SJSA1 (cell line): ENCODE measurements at regions not wholly inside any gene's neighbourhood (a gene's known extent, or its start where the extent isn't known, plus 50 kb on each side); places are given as distances from the start of the nearest gene placed in this dataset.

Experiments
- DNase-seq, 2 experiments: peaks; one replicate each; pipeline ENCODE4 v3.0.0-alpha.2; 2015 to 2020; ENCODE audit warnings: low spot score in 2 of 2, low read depth in 1 of 2
- H3K27ac ChIP-seq: fragments of 250-450 bp; sonication (Bioruptor Pico); 2 replicates; pipeline ENCODE4 v1.5.1; 2020; ENCODE audit warnings: mild to moderate bottlenecking, moderate library complexity
- H3K27me3 ChIP-seq: fragments of 250-450 bp; sonication (Bioruptor Pico); replicated peaks from 2 replicates; pipeline ENCODE4 v1.5.1; 2020; ENCODE audit warnings: mild to moderate bottlenecking, moderate library complexity
- H3K36me3 ChIP-seq: fragments of 250-450 bp; sonication (Bioruptor Pico); 2 replicates; pipeline ENCODE4 v1.5.1; 2020; ENCODE audit warnings: mild to moderate bottlenecking
- H3K4me1 ChIP-seq: fragments of 250-450 bp; sonication (Bioruptor Pico); replicated peaks from 2 replicates; pipeline ENCODE4 v1.6.1; 2021; ENCODE audit warnings: mild to moderate bottlenecking
- H3K4me3 ChIP-seq: fragments of 250-450 bp; sonication (Bioruptor Pico); 2 replicates; pipeline ENCODE4 v1.5.1; 2020; ENCODE audit warnings: mild to moderate bottlenecking
- H3K9me3 ChIP-seq: fragments of 250-450 bp; sonication (Bioruptor Pico); replicated peaks from 2 replicates; pipeline ENCODE4 v1.5.1; 2020; ENCODE audit warnings: mild to moderate bottlenecking

- H3K4me1 ChIP-seq, result no peaks in the 10 kb centered on the region
- H3K27me3 ChIP-seq, result no peaks in the 10 kb centered on the region
- H3K9me3 ChIP-seq, result no peaks in the 10 kb centered on the region
- H3K27ac ChIP-seq, result no peak overlapping the region
- no peak for DNase-seq
- no peak overlapping the region for H3K4me3 ChIP-seq
- H3K36me3 ChIP-seq, result no peaks in the 10 kb centered on the region
These were observed 193.7 kb downstream of the SPATA18 start for GRCh38 chr4:52244848-52245247.

DNA sequence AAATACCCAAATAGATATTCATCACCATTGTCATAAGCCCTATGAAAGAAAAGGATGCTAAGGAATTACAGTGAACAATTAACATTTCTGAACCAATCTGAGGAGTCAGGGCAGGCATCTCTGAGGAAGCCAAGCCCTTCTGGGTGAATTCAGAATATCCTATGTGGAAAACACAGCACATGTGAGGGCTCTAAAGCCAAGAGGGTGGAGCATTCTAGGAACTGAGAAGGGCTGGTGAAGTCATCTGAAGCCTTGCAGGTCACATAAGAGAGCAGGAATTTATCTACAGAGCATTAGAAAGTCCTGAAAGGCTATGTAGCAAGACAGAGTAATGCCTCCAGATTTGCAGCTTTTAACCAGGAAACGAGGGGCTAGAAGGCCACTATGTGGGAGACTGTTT is 195.7 kb downstream of the SPATA18 start:
- Histone ChIP-seq H3K36me3 (no peaks in the 10 kb centered on the region), H3K27me3 (no peaks in the 10 kb centered on the region), H3K4me3 (no peak overlapping the region), H3K4me1 (no peaks in the 10 kb centered on the region), H3K9me3 (no peaks in the 10 kb centered on the region), H3K27ac (no peak overlapping the region)
- no peak for DNase-seq

DNA sequence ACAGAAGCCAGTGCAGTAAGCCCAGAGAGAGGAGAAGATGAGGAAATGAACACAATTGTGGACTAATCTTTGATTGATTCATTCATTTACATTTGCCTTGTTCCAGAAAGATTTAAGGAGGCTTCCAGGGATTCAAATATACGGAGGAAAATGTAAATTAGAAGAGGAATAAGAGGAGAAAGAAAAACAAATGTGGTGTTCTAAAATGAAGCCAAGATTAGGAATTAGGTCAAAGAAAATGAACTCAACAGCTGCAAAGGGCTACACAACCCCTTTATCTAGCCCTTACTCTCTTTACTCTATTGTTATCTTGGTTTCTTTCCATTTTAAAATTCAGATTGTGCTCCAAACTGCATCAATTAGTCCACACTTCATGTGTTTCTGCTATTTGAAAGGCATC is 196.8 kb downstream of the SPATA18 start:
- H3K27ac ChIP-seq, result no peak overlapping the region
- no peaks in the 10 kb centered on the region for H3K9me3 ChIP-seq
- no peak overlapping the region for H3K4me3 ChIP-seq
- no peaks in the 10 kb centered on the region for H3K27me3 ChIP-seq
- DNase-seq, result no peak
- no peaks in the 10 kb centered on the region for H3K4me1 ChIP-seq
- H3K36me3 ChIP-seq, result no peaks in the 10 kb centered on the region

GRCh38 chr4:52248820-52249219 is 197.7 kb downstream of the SPATA18 start:
- Histone ChIP-seq H3K27me3 (no peaks in the 10 kb centered on the region), H3K4me1 (no peaks in the 10 kb centered on the region), H3K36me3 (no peaks in the 10 kb centered on the region), H3K27ac (no peak overlapping the region), H3K9me3 (no peaks in the 10 kb centered on the region), H3K4me3 (no peak overlapping the region)
- DNase-seq, result no peak

DNA sequence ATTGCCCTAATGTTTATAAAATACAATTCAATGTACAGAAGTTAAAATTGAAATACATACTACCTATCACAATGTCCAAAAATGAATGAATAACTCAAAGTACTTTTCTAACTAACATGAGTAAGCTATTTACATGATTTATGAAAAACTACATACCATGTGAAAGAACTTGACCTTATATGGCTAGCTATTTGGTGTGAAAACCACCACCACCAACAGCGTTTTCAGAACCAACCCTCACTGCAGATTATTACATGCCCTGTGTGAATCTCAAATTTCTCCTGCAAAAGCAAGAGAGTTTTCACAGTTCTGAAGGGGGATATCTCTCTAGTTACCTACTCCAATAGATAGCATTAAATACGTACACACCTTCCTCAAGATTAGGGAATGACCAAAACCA is 198.5 kb downstream of the SPATA18 start:
- no peak overlapping the region for H3K27ac ChIP-seq
- no peaks in the 10 kb centered on the region for H3K27me3 ChIP-seq
- no peaks in the 10 kb centered on the region for H3K9me3 ChIP-seq
- no peak for DNase-seq
- no peaks in the 10 kb centered on the region for H3K36me3 ChIP-seq
- no peaks in the 10 kb centered on the region for H3K4me1 ChIP-seq
- H3K4me3 ChIP-seq, result no peak overlapping the region

DNA sequence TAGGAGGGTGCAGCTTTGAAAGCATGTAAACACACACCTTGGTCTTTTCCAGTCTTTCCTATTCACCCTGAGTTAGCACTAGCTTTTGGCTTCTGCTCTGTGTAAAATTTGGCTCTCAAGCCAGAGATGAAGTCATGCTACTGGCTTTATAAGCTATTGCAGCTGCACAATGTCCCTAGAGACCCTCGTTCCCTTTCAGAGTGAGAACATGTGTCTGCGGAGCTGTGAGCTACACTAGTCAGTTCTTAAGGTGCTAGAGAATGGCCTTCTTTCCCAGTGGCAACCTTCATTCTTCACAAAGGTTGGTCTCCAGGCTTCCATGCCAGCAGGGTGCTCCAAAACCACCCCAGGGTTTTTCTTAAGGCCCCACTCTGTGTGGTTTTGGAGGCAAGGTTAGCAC is 199.1 kb downstream of the SPATA18 start:
- H3K27ac ChIP-seq, result no peak overlapping the region
- DNase-seq, result no peak
- H3K4me3 ChIP-seq, result no peak overlapping the region
- no peaks in the 10 kb centered on the region for H3K4me1 ChIP-seq
- H3K36me3 ChIP-seq, result no peaks in the 10 kb centered on the region
- no peaks in the 10 kb centered on the region for H3K9me3 ChIP-seq
- no peaks in the 10 kb centered on the region for H3K27me3 ChIP-seq

DNA sequence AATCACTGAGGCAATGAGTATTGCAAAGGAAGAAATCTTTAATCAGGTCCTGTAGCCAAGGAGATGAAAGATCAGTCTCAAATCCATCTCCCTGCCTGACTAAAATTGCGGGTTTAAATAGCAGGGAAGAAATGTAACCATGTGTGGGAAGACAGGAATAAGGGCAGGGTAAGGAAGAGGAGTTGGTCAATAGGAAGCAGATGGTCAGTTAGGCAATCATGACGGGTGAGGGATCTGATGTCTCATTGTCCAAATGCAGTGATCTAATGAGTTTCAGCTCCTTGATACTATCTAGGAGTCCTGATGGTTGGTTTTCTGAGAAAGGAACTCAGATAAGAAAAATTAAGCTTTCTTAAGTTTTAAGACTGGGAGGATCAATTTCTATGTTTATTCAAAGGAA is 200.8 kb downstream of the SPATA18 start:
- DNase-seq, result no peak
- H3K27ac ChIP-seq, result no peak overlapping the region
- no peaks in the 10 kb centered on the region for H3K9me3 ChIP-seq

GRCh38 chr4:52253025-52253424 is 201.9 kb downstream of the SPATA18 start:
- H3K27ac ChIP-seq, result no peak overlapping the region
- no peaks in the 10 kb centered on the region for H3K4me1 ChIP-seq
- H3K27me3 ChIP-seq, result no peaks in the 10 kb centered on the region
- H3K9me3 ChIP-seq, result no peaks in the 10 kb centered on the region
- H3K4me3 ChIP-seq, result no peak overlapping the region
- H3K36me3 ChIP-seq, result no peaks in the 10 kb centered on the region
- DNase-seq, result no peak

More for the DNA sequence above, 200.8 kb downstream of the SPATA18 start:
- no peaks in the 10 kb centered on the region for H3K27me3 ChIP-seq
- no peaks in the 10 kb centered on the region for H3K36me3 ChIP-seq
- no peak overlapping the region for H3K4me3 ChIP-seq
- H3K4me1 ChIP-seq, result no peaks in the 10 kb centered on the region

- DNase-seq, result no peak
- H3K4me1 ChIP-seq, result no peaks in the 10 kb centered on the region
- H3K9me3 ChIP-seq, result no peaks in the 10 kb centered on the region
- no peaks in the 10 kb centered on the region for H3K27me3 ChIP-seq
- H3K4me3 ChIP-seq, result no peak overlapping the region
- no peaks in the 10 kb centered on the region for H3K36me3 ChIP-seq
- no peak overlapping the region for H3K27ac ChIP-seq
These were observed 205.4 kb downstream of the SPATA18 start for GRCh38 chr4:52256522-52256921.

DNA sequence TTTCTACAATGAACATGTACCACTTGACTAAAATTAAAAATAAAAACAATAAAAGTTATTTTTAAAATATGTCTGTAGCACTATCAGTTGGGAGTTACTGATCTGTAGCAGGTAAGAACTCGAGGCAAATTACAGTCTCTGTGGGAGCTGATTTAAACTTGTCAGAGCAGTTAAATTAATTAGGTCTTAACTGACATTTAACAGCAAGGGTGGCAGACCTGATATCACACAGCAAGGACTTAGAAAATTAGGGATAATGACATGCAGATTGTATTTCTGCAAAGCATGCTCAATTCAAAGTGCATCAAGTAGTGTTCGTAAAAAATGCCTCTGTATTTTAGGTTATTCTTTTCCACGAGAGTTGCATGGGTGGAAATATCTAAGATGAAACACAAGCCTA is 208.9 kb downstream of the SPATA18 start:
- no peak for DNase-seq
- H3K36me3 ChIP-seq, result no peaks in the 10 kb centered on the region
- H3K4me1 ChIP-seq, result no peaks in the 10 kb centered on the region
- H3K27me3 ChIP-seq, result no peaks in the 10 kb centered on the region
- H3K27ac ChIP-seq, result no peak overlapping the region
- H3K4me3 ChIP-seq, result no peak overlapping the region
- H3K9me3 ChIP-seq, result no peaks in the 10 kb centered on the region

- Histone ChIP-seq H3K4me1 (no peaks in the 10 kb centered on the region), H3K27ac (no peak overlapping the region), H3K27me3 (no peaks in the 10 kb centered on the region), H3K36me3 (no peaks in the 10 kb centered on the region), H3K4me3 (no peak overlapping the region), H3K9me3 (no peaks in the 10 kb centered on the region)
- no peak for DNase-seq
These were observed 209.6 kb downstream of the SPATA18 start for GRCh38 chr4:52260514-52261210.

DNA sequence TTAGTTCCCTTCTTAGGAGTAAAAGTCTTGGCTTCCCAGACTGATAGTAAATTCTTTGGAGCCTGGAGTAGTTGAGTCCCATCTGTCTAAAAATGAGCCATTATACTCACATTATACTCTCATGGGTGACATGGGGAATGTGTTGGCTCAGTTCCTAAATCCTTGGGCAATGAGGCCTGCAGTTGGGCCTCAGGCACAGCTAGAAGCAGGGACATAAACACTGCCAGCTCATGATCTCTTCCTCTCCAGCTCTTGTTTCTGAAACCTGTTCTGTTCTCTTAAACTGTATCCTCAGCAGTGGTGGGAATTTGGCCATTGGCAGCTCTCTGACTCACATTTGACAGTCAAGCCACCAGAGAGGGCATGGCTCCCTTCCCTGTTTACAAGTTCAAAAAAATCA is 212.5 kb downstream of the SPATA18 start:
- Histone ChIP-seq H3K36me3 (no peaks in the 10 kb centered on the region), H3K4me1 (no peaks in the 10 kb centered on the region), H3K27me3 (no peaks in the 10 kb centered on the region), H3K27ac (no peak overlapping the region), H3K4me3 (no peak overlapping the region), H3K9me3 (no peaks in the 10 kb centered on the region)
- DNase-seq, result no peak

- Histone ChIP-seq H3K4me3 (no peak overlapping the region), H3K36me3 (no peaks in the 10 kb centered on the region), H3K27me3 (no peaks in the 10 kb centered on the region), H3K27ac (no peak overlapping the region), H3K4me1 (no peaks in the 10 kb centered on the region), H3K9me3 (no peaks in the 10 kb centered on the region)
- DNase-seq, result no peak
These were observed 214.8 kb downstream of the SPATA18 start for GRCh38 chr4:52265781-52266525.

DNA sequence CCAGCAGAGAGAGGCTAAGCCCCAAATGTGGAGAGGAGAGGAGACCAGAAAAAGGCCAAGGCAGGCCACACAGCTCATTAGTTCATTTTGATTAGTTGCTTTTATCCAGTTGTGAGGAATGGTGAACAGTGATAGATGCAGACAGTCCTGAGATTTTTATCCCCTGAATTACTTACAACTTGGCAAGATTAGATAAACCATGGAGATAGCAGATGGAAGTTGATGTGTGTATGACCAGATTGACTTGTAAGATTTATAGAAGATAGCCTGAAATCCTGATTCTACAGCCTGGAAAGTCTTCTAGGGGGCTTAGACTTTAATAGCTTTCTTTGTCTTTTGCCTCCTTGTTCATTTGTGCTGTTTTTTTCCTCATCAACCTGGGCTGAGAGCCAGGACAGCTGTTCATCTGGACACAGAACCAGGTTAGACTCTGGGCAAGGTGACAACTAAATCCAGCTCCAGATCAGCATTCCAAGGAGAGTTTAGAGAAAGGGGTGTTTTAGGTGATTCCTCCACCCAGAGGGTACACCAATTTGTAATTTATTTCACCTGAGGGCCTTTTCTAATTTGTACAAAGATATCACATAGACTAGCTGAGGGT is 215.5 kb downstream of the SPATA18 start:
- Histone ChIP-seq H3K4me3 (no peak overlapping the region), H3K27ac (no peak overlapping the region), H3K4me1 (no peaks in the 10 kb centered on the region), H3K27me3 (no peaks in the 10 kb centered on the region), H3K9me3 (no peaks in the 10 kb centered on the region), H3K36me3 (no peaks in the 10 kb centered on the region)
- DNase-seq, result no peak
